K562 (cell line): ENCODE measurements at regions not wholly inside any gene's neighbourhood (a gene's known extent, or its start where the extent isn't known, plus 50 kb on each side); places are given as distances from the start of the nearest gene placed in this dataset.

ENCODE experiments used
- AFF4 ChIP-seq: sonication (generic); formaldehyde crosslinking; IDR thresholded peaks from 2 replicates; pipeline ENCODE4 v1.8.0; 2023; ENCODE audit warnings: mild to moderate bottlenecking, missing genetic modification reagents
- ARID1B ChIP-seq: fragments of 450-650 bp; IDR thresholded peaks from 2 replicates; pipeline ENCODE4 v1.6.1; 2016; ENCODE audit warnings: antibody characterized with exemption, mild to moderate bottlenecking, inconsistent platforms
- ATF1 ChIP-seq, 2 experiments: fragments of 450-650 bp in 1 of 2; IDR thresholded peaks; 2 replicates each; pipeline ENCODE4 v1.6.1; 2016; ENCODE audit warnings: missing compliant biosample characterization in 1 of 2, missing genetic modification characterization in 1 of 2
- CBFA2T3 ChIP-seq: fragments of 450-650 bp; IDR thresholded peaks from 2 replicates; pipeline ENCODE4 v1.6.1; 2017
- CHCHD3 ChIP-seq: fragments of 250-450 bp; sonication (Bioruptor Pico); IDR thresholded peaks from 2 replicates; pipeline ENCODE4 v2.1.2; 2022; ENCODE audit warnings: mild to moderate bottlenecking
- EP400 ChIP-seq: fragments of 450-650 bp; IDR thresholded peaks from 2 replicates; pipeline ENCODE4 v1.6.1; 2017; ENCODE audit warnings: antibody characterized with exemption, mild to moderate bottlenecking, moderate library complexity
- ESRRA ChIP-seq: fragments of 450-650 bp; IDR thresholded peaks from 2 replicates; pipeline ENCODE4 v1.6.1; 2014; ENCODE audit warnings: low read depth, mild to moderate bottlenecking, moderate library complexity, borderline replicate concordance
- FOSL1 ChIP-seq: fragments of 200-800 bp; sonication (Bioruptor generic); conservative IDR thresholded peaks from 2 replicates; pipeline ENCODE4 v1.6.1; 2016; ENCODE audit warnings: missing genetic modification characterization, missing compliant biosample characterization
- JUND ChIP-seq, 2 experiments: IDR thresholded peaks; 2 replicates in 1 of 2; 3 replicates in 1 of 2; pipeline ENCODE4 v1.6.1; 2011; ENCODE audit warnings: borderline replicate concordance in 2 of 2, low read depth in 2 of 2, low read length in 2 of 2, improper control_type of control experiment in 1 of 2, missing biosample characterization in 1 of 2, missing genetic modification characterization in 1 of 2, missing genetic modification reagents in 1 of 2
- NFE2 ChIP-seq: IDR thresholded peaks from 2 replicates; pipeline ENCODE4 v1.6.1; 2014; ENCODE audit warnings: antibody characterized with exemption, low read depth
- RAD21 ChIP-seq, 2 experiments: fragments of 250-450 bp in 1 of 2; fragments of 450-650 bp in 1 of 2; sonication (Bioruptor Pico) in 1 of 2; formaldehyde crosslinking in 1 of 2; IDR thresholded peaks in 1 of 2; conservative IDR thresholded peaks in 1 of 2; 2 replicates each; pipeline versions ENCODE4 v1.4.0 to v1.8.0; 2020 to 2022; ENCODE audit warnings: mild to moderate bottlenecking in 2 of 2, moderate library complexity in 1 of 2
- RCOR1 ChIP-seq, 2 experiments: IDR thresholded peaks; 2 replicates each; pipeline ENCODE4 v1.6.1; 2012; ENCODE audit warnings: low read depth in 2 of 2, low read length in 2 of 2, borderline replicate concordance in 1 of 2, improper control_type of control experiment in 1 of 2
- SOX6 ChIP-seq: fragments of 450-650 bp; IDR thresholded peaks from 2 replicates; pipeline ENCODE4 v1.6.1; 2014; ENCODE audit warnings: mild to moderate bottlenecking
- TBL1XR1 ChIP-seq, 2 experiments: IDR thresholded peaks; 2 replicates each; pipeline ENCODE4 v1.6.1; 2012; ENCODE audit warnings: improper control_type of control experiment in 2 of 2, low read length in 2 of 2, mild to moderate bottlenecking in 1 of 2
- ZNF644 ChIP-seq: fragments of 200-800 bp; sonication (Bioruptor generic); IDR thresholded peaks from 2 replicates; pipeline ENCODE4 v1.6.1; 2016; ENCODE audit warnings: low read depth, missing genetic modification characterization, missing compliant biosample characterization
- TF ChIP-seq, protein P1 (sequence below): sonication (generic); formaldehyde crosslinking; IDR thresholded peaks from 2 replicates; pipeline ENCODE4 v1.8.0; 2022; ENCODE audit warnings: mild to moderate bottlenecking, missing genetic modification reagents
- TF ChIP-seq, protein P2 (sequence below): fragments of 450-650 bp; IDR thresholded peaks from 2 replicates; pipeline ENCODE4 v1.6.1; 2016; ENCODE audit warnings: mild to moderate bottlenecking

DNA sequence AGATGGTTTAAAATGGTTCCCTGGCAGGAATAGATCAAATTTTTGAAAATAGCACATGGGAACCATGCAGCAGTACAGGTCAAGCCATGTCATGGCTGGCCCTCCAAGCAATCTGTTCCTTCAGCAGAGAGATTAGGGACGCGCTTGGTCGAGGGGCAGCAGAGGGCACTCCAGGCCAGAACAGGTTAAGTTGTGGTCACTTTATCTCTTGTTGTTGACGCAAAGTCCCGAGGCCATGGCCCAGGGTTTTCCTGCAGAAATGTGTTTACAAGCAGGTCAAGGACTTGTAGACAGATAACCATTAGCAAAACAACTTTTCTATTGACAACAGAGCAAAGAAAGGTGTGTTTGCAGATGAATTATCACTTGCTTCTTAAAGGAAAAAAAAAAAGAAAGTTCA is 570.0 kb upstream of the NR2F2 start (continued):
- TF ChIP-seq, protein P1, sequence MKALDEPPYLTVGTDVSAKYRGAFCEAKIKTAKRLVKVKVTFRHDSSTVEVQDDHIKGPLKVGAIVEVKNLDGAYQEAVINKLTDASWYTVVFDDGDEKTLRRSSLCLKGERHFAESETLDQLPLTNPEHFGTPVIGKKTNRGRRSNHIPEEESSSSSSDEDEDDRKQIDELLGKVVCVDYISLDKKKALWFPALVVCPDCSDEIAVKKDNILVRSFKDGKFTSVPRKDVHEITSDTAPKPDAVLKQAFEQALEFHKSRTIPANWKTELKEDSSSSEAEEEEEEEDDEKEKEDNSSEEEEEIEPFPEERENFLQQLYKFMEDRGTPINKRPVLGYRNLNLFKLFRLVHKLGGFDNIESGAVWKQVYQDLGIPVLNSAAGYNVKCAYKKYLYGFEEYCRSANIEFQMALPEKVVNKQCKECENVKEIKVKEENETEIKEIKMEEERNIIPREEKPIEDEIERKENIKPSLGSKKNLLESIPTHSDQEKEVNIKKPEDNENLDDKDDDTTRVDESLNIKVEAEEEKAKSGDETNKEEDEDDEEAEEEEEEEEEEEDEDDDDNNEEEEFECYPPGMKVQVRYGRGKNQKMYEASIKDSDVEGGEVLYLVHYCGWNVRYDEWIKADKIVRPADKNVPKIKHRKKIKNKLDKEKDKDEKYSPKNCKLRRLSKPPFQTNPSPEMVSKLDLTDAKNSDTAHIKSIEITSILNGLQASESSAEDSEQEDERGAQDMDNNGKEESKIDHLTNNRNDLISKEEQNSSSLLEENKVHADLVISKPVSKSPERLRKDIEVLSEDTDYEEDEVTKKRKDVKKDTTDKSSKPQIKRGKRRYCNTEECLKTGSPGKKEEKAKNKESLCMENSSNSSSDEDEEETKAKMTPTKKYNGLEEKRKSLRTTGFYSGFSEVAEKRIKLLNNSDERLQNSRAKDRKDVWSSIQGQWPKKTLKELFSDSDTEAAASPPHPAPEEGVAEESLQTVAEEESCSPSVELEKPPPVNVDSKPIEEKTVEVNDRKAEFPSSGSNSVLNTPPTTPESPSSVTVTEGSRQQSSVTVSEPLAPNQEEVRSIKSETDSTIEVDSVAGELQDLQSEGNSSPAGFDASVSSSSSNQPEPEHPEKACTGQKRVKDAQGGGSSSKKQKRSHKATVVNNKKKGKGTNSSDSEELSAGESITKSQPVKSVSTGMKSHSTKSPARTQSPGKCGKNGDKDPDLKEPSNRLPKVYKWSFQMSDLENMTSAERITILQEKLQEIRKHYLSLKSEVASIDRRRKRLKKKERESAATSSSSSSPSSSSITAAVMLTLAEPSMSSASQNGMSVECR (CRISPR knock-in tag), result no peak
- TF ChIP-seq NFE2, result peak; percentile 29; the same call in 1 of the 2 replicates
- no peak for TF ChIP-seq ATF1 (CRISPR knock-in tag; IDR thresholded peaks at IDR 0.05)
- TF ChIP-seq ATF1 (tag; IDR thresholded peaks at IDR 0.05), result 0 out of 2 replicates have a peak, but pooled peaks have one; percentile 20
- TF ChIP-seq ARID1B, result peak; percentile 18; the same call in 1 of the 2 replicates
- TF ChIP-seq ESRRA, result peak; percentile 43; the same call in 1 of the 2 replicates
- peak; percentile 63 for TF ChIP-seq CBFA2T3
- peak; percentile 47; the same call in 1 of the 2 replicates for TF ChIP-seq SOX6
- TF ChIP-seq CHCHD3 (CRISPR knock-in tag), result no peak
- TF ChIP-seq ZNF644 (tag), result 0 out of 2 replicates have a peak, but pooled peaks have one; percentile 29
- TF ChIP-seq AFF4 (CRISPR knock-in tag), result no peak
- TF ChIP-seq, protein P2, sequence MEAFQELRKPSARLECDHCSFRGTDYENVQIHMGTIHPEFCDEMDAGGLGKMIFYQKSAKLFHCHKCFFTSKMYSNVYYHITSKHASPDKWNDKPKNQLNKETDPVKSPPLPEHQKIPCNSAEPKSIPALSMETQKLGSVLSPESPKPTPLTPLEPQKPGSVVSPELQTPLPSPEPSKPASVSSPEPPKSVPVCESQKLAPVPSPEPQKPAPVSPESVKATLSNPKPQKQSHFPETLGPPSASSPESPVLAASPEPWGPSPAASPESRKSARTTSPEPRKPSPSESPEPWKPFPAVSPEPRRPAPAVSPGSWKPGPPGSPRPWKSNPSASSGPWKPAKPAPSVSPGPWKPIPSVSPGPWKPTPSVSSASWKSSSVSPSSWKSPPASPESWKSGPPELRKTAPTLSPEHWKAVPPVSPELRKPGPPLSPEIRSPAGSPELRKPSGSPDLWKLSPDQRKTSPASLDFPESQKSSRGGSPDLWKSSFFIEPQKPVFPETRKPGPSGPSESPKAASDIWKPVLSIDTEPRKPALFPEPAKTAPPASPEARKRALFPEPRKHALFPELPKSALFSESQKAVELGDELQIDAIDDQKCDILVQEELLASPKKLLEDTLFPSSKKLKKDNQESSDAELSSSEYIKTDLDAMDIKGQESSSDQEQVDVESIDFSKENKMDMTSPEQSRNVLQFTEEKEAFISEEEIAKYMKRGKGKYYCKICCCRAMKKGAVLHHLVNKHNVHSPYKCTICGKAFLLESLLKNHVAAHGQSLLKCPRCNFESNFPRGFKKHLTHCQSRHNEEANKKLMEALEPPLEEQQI, result peak; percentile 78
- TF ChIP-seq EP400, result peak; percentile 35; the same call in 1 of the 2 replicates
- peak; percentile 28; the same call in 1 of the 2 replicates for TF ChIP-seq FOSL1 (tag)
- 0 out of 4 replicates have a peak, but pooled peaks of 1 of the 2 experiments have one; percentile 22 for TF ChIP-seq TBL1XR1 (IDR thresholded peaks at IDR 0.05; ENCODE audit: low read length in 2 of 2)
- TF ChIP-seq JUND (IDR thresholded peaks at IDR 0.05; ENCODE audit: borderline replicate concordance, low read depth, low read length), result peak; percentile 23; the same call in 1 of the 2 replicates
- TF ChIP-seq JUND (tag; IDR thresholded peaks at IDR 0.05; ENCODE audit: borderline replicate concordance, low read depth, low read length), result no peak; the same call in 2 of the 3 replicates
- TF ChIP-seq RAD21 (CRISPR knock-in tag; conservative IDR thresholded peaks at IDR 0.05 in 1 of 2, IDR thresholded peaks at IDR 0.05 in 1 of 2), result peak; percentile 69 to 75
- peak in 1 of 2 experiments; percentile 91; a peak in 2 of 4 replicates for TF ChIP-seq RCOR1 (IDR thresholded peaks at IDR 0.05; ENCODE audit: borderline replicate concordance in 1 of 2, low read depth in 2 of 2, low read length in 2 of 2)
